LNCaP clone FGC (cell line): ENCODE measurements at regions not wholly inside any gene's neighbourhood (a gene's known extent, or its start where the extent isn't known, plus 50 kb on each side); places are given as distances from the start of the nearest gene placed in this dataset.

ENCODE experiments used
- DNase-seq: peaks from one replicate; pipeline ENCODE4 v3.0.0-alpha.2; 2011; ENCODE audit warnings: low read depth
- H3K4me3 ChIP-seq: 2 replicates; pipeline ENCODE4 v1.5.1; 2011; ENCODE audit warnings: mild to moderate bottlenecking, low read depth, low read length, control low read depth
- TF ChIP-seq, protein P1 (sequence below): IDR thresholded peaks from 2 replicates; pipeline ENCODE4 v1.5.1; 2012; ENCODE audit warnings: mild to moderate bottlenecking; ENCODE audit not compliant: control insufficient read depth, insufficient read depth; ENCODE audit errors: extremely low read depth

DNA sequence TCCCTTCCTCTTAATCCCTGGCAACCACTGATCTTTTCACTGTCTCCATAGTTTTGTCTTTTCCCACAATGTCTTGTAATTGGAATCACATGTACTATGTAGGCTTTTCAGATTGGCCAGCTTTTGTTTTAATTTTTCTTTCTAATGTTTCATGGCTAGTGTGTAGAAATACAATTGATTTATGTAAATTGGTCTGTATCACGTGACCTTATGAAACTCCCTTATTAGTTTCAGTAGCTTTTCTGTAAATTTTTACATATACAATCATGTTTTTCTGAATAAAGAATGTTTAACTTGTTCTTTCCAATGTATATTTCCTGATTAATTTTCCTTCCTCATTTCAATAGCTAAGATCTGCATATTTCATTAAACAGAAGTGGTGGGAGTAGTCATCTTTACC, 319.3 kb downstream of the MDFIC start:
- TF ChIP-seq, protein P1, sequence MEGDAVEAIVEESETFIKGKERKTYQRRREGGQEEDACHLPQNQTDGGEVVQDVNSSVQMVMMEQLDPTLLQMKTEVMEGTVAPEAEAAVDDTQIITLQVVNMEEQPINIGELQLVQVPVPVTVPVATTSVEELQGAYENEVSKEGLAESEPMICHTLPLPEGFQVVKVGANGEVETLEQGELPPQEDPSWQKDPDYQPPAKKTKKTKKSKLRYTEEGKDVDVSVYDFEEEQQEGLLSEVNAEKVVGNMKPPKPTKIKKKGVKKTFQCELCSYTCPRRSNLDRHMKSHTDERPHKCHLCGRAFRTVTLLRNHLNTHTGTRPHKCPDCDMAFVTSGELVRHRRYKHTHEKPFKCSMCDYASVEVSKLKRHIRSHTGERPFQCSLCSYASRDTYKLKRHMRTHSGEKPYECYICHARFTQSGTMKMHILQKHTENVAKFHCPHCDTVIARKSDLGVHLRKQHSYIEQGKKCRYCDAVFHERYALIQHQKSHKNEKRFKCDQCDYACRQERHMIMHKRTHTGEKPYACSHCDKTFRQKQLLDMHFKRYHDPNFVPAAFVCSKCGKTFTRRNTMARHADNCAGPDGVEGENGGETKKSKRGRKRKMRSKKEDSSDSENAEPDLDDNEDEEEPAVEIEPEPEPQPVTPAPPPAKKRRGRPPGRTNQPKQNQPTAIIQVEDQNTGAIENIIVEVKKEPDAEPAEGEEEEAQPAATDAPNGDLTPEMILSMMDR, result no peak
- no peak overlapping the region for H3K4me3 ChIP-seq
- no peak for DNase-seq

DNA sequence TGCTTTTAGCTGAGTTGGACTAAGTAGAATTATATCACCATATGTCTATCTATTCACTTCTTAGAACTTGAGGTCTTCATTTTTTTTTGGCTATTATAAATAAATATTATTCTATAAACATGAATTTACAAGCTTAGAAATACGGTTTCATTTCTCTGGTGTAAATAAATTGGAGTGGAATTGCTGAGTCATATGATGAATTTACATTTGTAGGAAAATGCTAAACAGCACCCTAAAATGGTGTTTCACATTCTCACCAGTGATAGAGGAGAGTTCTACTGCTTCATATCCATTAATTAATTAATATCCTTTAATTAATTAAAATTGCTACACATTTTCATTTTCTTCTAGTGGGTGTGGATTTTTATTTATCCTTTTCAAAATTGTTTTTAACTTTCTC, 318.3 kb downstream of the MDFIC start:
- no peak overlapping the region for H3K4me3 ChIP-seq
- DNase-seq, result no peak
- TF ChIP-seq, protein P1, result no peak

DNA sequence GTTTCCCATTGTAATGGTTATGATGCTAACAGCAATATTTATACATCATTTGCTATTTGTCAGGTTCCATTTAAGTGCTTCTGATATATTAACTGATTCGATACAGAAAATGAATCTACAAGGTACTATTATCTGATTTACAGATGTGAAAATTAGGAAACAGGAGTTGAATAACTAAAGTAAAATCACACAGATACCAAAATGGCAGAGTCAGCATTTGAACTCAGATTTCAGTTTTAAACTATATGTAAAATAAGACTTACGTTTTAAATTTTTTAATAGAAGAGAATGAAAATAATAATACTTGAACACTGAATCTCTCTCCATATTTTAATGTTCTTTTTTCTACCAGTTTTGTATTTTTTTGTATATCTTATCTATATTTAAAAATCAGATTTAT, 313.2 kb downstream of the MDFIC start:
- no peak overlapping the region for H3K4me3 ChIP-seq
- DNase-seq, result no peak
- TF ChIP-seq, protein P1, result no peak

DNA sequence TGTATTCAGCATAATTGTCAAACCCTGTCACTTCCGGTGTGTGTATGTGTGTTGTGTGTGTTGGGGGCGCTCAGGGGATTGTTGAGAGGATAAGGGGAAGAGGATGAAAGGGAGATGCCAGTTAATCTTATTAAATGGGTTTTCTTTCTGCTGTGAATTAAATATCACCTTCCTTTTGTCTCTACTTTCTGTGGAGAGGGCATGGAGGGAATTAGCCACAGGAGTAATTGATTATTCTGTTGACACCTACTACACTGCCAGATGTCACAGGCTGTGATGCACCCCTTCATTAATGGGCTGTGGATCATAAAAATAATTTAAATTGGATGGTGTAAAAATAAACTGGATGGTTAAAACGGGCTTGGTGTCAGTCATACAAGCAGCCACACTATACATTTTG, 311.9 kb downstream of the MDFIC start:
- TF ChIP-seq, protein P1, result no peak
- DNase-seq, result no peak
- H3K4me3 ChIP-seq, result no peak overlapping the region

DNA sequence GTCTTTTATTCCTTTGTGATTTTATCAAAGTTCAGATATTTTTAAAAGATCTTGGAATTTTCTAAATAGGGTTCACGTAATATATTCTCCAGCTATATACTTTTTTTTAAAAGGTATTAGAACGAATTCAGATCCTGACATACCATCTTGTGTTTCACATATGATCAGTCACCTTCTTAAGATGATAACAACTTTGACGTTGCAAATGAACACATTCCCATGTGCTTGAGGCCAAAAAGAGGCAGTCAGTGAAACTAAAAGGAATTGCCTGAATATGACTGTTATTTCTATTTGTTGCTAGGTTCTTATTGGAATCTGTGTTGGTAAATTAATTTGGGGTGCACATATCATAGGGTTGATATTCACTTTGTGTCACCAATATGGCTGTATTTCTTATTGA, 310.1 kb downstream of the MDFIC start:
- DNase-seq, result no peak
- no peak overlapping the region for H3K4me3 ChIP-seq
- TF ChIP-seq, protein P1, result no peak

DNA sequence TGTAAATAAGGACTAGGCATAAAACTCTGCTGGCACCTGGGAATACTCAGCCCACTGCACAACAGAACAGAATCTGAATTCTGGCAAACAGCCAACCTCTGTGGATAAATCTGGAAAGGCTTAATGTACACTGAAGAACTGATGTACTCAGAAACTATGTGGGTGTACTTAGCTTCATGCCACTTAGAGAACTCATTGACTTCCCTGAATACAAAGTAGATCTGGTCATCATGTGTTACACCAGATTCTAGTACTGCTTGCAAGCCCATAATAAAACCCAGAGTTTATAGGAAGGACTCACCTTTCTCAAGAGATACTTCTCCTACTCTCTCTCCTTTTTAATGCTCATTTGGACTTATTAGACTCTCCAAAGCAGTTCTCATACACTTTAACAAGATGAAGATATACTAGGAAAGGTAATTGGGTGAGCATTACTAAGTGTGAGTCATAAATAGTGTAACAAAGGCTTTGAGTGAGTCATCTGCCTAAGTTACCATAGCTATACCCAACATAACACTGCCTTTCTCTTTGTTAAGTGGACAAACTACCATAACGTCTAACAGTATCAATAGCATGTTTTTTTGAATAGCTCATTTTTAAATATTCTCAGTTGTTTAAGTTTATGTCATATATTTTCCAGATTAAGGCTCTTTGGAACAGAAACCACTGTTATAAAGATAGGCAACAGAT, 309.1 kb downstream of the MDFIC start:
- TF ChIP-seq, protein P1, result no peak
- DNase-seq, result no peak
- H3K4me3 ChIP-seq, result no peak overlapping the region
